K562 (cell line): ENCODE measurements at regions not wholly inside any gene's neighbourhood (a gene's known extent, or its start where the extent isn't known, plus 50 kb on each side); places are given as distances from the start of the nearest gene placed in this dataset.

Experiments used
- ATAC-seq: fragments of 200-7000 bp; cut with Tn5 transposase; 3 replicates; pipeline ENCODE4 v1.9.1; 2020; ENCODE audit warnings: moderate library complexity
- BruUV-seq: library from RNA; stranded (reverse); fragments of 400-500 nt; replicated peaks from 2 replicates; lab custom pipeline; 2021; lab: Mats Ljungman, UMichigan
- CTCF ChIA-PET: fragments of 300-600 bp; formaldehyde crosslinking; extraction: SDS; loops from one replicate; lab custom pipeline; 2021; ENCODE audit warnings: low intra/inter-chr PET ratio; lab: Yijun Ruan, JAX
- POLR2A ChIA-PET: fragments of 300-600, 350-650 bp; sonication (Branson Sonifier 250); formaldehyde crosslinking; extraction: SDS; loops from one replicate; lab custom pipeline; 2021; ENCODE audit warnings: antibody characterized with exemption, inconsistent platforms; lab: Yijun Ruan, JAX
- DNase-seq, 4 experiments: peaks; one replicate each; pipeline versions ENCODE4 v3.0.0 to v3.0.0-alpha.2; 2011 to 2018; ENCODE audit warnings: low spot score in 3 of 4, mixed read lengths in 3 of 4; ENCODE audit errors: extremely low read depth in 1 of 4
- FAIRE-seq: peaks from 2 replicates; lab custom pipeline; 2011; peaks lifted over from hg19 to GRCh38; lab: Jason Lieb, UNC
- H2AFZ ChIP-seq: 2 replicates; pipeline ENCODE4 v1.6.0; 2011; ENCODE audit warnings: low read depth, low read length, control low read depth, inconsistent platforms
- H3K27ac ChIP-seq: fragments of 200-600 bp; 3 replicates; pipeline ENCODE4 v1.8.0; 2011; ENCODE audit warnings: low read depth, mild to moderate bottlenecking, control low read depth, inconsistent platforms, low read length, moderate library complexity, mixed read lengths; ENCODE audit errors: extremely low read depth
- H3K27me3 ChIP-seq, 2 experiments: fragments of 300-600 bp in 1 of 2; 2 replicates in 1 of 2; 3 replicates in 1 of 2; pipeline versions ENCODE4 v1.6.0 to v1.8.0; 2011; ENCODE audit warnings: inconsistent platforms in 2 of 2, low read length in 2 of 2, mild to moderate bottlenecking in 1 of 2, mixed read lengths in 1 of 2, moderate library complexity in 1 of 2; ENCODE audit not compliant: control insufficient read depth in 2 of 2, insufficient read depth in 2 of 2
- H3K36me3 ChIP-seq: fragments of 300-600 bp; 3 replicates; pipeline ENCODE4 v1.8.0; 2011; ENCODE audit warnings: mild to moderate bottlenecking, low read length, inconsistent platforms; ENCODE audit not compliant: control insufficient read depth, insufficient read depth
- H3K4me1 ChIP-seq, 2 experiments: fragments of 200-600 bp in 1 of 2; replicated peaks in 1 of 2; 2 replicates in 1 of 2; 3 replicates in 1 of 2; pipeline versions ENCODE4 v1.5.1 to v1.8.0; 2011; ENCODE audit warnings: inconsistent platforms in 2 of 2, low read length in 2 of 2, mild to moderate bottlenecking in 1 of 2, mixed read lengths in 1 of 2, moderate library complexity in 1 of 2; ENCODE audit not compliant: control insufficient read depth in 2 of 2, insufficient read depth in 2 of 2
- H3K4me2 ChIP-seq: 2 replicates; pipeline ENCODE4 v1.6.1; 2011; ENCODE audit warnings: low read length, control low read depth, inconsistent platforms, mixed read lengths; ENCODE audit not compliant: insufficient read depth
- H3K4me3 ChIP-seq: fragments of 200-600 bp; sonication (generic), shearing (Covaris generic); 2 replicates; pipeline ENCODE4 v1.5.1; 2016; ENCODE audit warnings: control low read depth, inconsistent platforms
- H3K79me2 ChIP-seq: fragments of 200-600 bp; 3 replicates; pipeline ENCODE4 v1.8.0; 2011; ENCODE audit warnings: low read length, inconsistent platforms; ENCODE audit not compliant: control insufficient read depth, insufficient read depth
- H3K9ac ChIP-seq, 2 experiments: 2 replicates each; pipeline versions ENCODE4 v1.6.0 to v1.6.1; 2011; ENCODE audit warnings: low read depth in 2 of 2, low read length in 2 of 2, control low read depth in 1 of 2, inconsistent platforms in 1 of 2, mild to moderate bottlenecking in 1 of 2, mixed read lengths in 1 of 2; ENCODE audit not compliant: insufficient read depth in 1 of 2
- H3K9me1 ChIP-seq: one replicate; pipeline ENCODE4 v1.6.0; 2011; ENCODE audit warnings: inconsistent platforms, mild to moderate bottlenecking, low read length, moderate library complexity; ENCODE audit not compliant: control insufficient read depth, insufficient read depth
- H3K9me3 ChIP-seq: replicated peaks from 2 replicates; pipeline ENCODE4 v1.5.1; 2011; ENCODE audit warnings: low read depth, low read length, inconsistent platforms; ENCODE audit not compliant: control insufficient read depth, insufficient read depth
- H4K20me1 ChIP-seq: replicated peaks from 2 replicates; pipeline ENCODE4 v1.6.1; 2011; ENCODE audit warnings: low read length, inconsistent platforms, mixed read lengths; ENCODE audit not compliant: control insufficient read depth, insufficient read depth
- ARID3A ChIP-seq: IDR thresholded peaks from 2 replicates; pipeline ENCODE4 v1.6.1; 2012; ENCODE audit warnings: low read depth, low read length, improper control_type of control experiment, borderline replicate concordance
- MCM7 ChIP-seq, 2 experiments: fragments of 450-650 bp; IDR thresholded peaks; 2 replicates each; pipeline ENCODE4 v1.6.1; 2016 to 2018
- MTF1 ChIP-seq: fragments of 250-450 bp; sonication (Bioruptor Pico); IDR thresholded peaks from 2 replicates; pipeline ENCODE4 v1.9.0; 2021; ENCODE audit warnings: moderate library complexity, mild to moderate bottlenecking, inconsistent platforms, borderline replicate concordance
- NR1H2 ChIP-seq: sonication (generic); formaldehyde crosslinking; IDR thresholded peaks from 2 replicates; pipeline ENCODE4 v1.4.0; 2020; ENCODE audit warnings: mild to moderate bottlenecking, missing genetic modification reagents
- NR4A1 ChIP-seq, 2 experiments: fragments of 250-450 bp in 1 of 2; fragments of 450-650 bp in 1 of 2; sonication (Bioruptor Pico) in 1 of 2; IDR thresholded peaks; 2 replicates each; pipeline versions ENCODE4 v1.4.0 to v1.6.1; 2016 to 2020; ENCODE audit warnings: mild to moderate bottlenecking in 2 of 2, missing compliant biosample characterization in 1 of 2, missing genetic modification characterization in 1 of 2, moderate library complexity in 1 of 2
- PKNOX1 ChIP-seq: fragments of 450-650 bp; IDR thresholded peaks from 2 replicates; pipeline ENCODE4 v1.6.1; 2016
- TAF9B ChIP-seq: fragments of 450-650 bp; IDR thresholded peaks from 2 replicates; pipeline ENCODE4 v1.6.1; 2018; ENCODE audit warnings: mild to moderate bottlenecking; ENCODE audit not compliant: partially characterized antibody
- TBP ChIP-seq: optimal IDR thresholded peaks from 2 replicates; pipeline ENCODE3; 2011; ENCODE audit warnings: low read depth, low read length, improper control_type of control experiment
- TGIF2 ChIP-seq: sonication (generic); formaldehyde crosslinking; IDR thresholded peaks from 2 replicates; pipeline ENCODE4 v1.8.1; 2022; ENCODE audit warnings: mild to moderate bottlenecking, missing genetic modification reagents, moderate library complexity
- WGBS: fragments of 100-300 bp; shearing (Covaris generic); methylation state at CpG from one replicate; pipeline ENCODE4 v1.1.6; 2016; ENCODE audit warnings: low coverage, mixed read lengths; ENCODE audit not compliant: insufficient coverage; ENCODE audit errors: missing lambda C conversion rate; 5-methylcytosine and 5-hydroxymethylcytosine counted together
- in situ Hi-C: fragments of 300-500 bp; cut with MboI; formaldehyde crosslinking; loops from 4 replicates; pipeline ENCODE4 v1.15.0; 2018; ENCODE audit warnings: inconsistent platforms, mixed read lengths
- intact Hi-C: fragments of 100-400 bp; cut with micrococcal nuclease; formaldehyde crosslinking; loops from 2 replicates; pipeline ENCODE4 v1.14.2; 2022
- TF ChIP-seq, protein P1 (sequence below), 2 experiments: fragments of 450-650 bp; formaldehyde crosslinking in 1 of 2; IDR thresholded peaks; 2 replicates each; pipeline versions ENCODE4 v1.4.0 to v1.6.1; 2014 to 2020; ENCODE audit warnings: mild to moderate bottlenecking in 2 of 2, borderline replicate concordance in 1 of 2, low read depth in 1 of 2

GRCh38 chr4:140296335-140297220 lies 76.9 kb upstream of the SCOC start:
- no TSS peak for BruUV-seq
- Histone ChIP-seq H2AFZ (no peak overlapping the region), H3K4me1 (no peaks in the 10 kb centered on the region), H3K9me3 (no peaks in the 10 kb centered on the region), H4K20me1 (no peaks in the 10 kb centered on the region), H3K79me2 (no peaks in the 10 kb centered on the region), H3K27me3 (peaks cover 5 to 9% of the 10 kb centered on the region in 2 experiments; a peak in 2 of 5 replicates), H3K4me3 (no peak overlapping the region), H3K36me3 (no peaks in the 10 kb centered on the region), H3K9ac (no peak overlapping the region), H3K27ac (no peak overlapping the region), H3K9me1 (no peaks in the 10 kb centered on the region), H3K4me2 (no peak overlapping the region)
- ChIA-PET POLR2A (no interaction called here), CTCF (no interaction called here)
- DNase-seq: no peak
- ATAC-seq: no peak
- 0% methylated on average over 15 of the region's 15 CpGs for WGBS
- no peak for FAIRE-seq
- in situ Hi-C loops (no loop called here), intact Hi-C loops (no loop called here)
- TF ChIP-seq ARID3A (no peak), PKNOX1 (no peak), NR1H2 (CRISPR knock-in tag) (no peak), TBP (no peak), TAF9B (no peak), TGIF2 (CRISPR knock-in tag) (no peak), NR4A1 (CRISPR knock-in tag; IDR thresholded peaks at IDR 0.05) (no peak), NR4A1 (tag; IDR thresholded peaks at IDR 0.05) (no peak), MCM7 (IDR thresholded peaks at IDR 0.05) (no peak), MTF1 (CRISPR knock-in tag) (no peak)
- TF ChIP-seq, protein P1, sequence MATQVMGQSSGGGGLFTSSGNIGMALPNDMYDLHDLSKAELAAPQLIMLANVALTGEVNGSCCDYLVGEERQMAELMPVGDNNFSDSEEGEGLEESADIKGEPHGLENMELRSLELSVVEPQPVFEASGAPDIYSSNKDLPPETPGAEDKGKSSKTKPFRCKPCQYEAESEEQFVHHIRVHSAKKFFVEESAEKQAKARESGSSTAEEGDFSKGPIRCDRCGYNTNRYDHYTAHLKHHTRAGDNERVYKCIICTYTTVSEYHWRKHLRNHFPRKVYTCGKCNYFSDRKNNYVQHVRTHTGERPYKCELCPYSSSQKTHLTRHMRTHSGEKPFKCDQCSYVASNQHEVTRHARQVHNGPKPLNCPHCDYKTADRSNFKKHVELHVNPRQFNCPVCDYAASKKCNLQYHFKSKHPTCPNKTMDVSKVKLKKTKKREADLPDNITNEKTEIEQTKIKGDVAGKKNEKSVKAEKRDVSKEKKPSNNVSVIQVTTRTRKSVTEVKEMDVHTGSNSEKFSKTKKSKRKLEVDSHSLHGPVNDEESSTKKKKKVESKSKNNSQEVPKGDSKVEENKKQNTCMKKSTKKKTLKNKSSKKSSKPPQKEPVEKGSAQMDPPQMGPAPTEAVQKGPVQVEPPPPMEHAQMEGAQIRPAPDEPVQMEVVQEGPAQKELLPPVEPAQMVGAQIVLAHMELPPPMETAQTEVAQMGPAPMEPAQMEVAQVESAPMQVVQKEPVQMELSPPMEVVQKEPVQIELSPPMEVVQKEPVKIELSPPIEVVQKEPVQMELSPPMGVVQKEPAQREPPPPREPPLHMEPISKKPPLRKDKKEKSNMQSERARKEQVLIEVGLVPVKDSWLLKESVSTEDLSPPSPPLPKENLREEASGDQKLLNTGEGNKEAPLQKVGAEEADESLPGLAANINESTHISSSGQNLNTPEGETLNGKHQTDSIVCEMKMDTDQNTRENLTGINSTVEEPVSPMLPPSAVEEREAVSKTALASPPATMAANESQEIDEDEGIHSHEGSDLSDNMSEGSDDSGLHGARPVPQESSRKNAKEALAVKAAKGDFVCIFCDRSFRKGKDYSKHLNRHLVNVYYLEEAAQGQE (IDR thresholded peaks at IDR 0.05; ENCODE audit: borderline replicate concordance): no peak
- TF ChIP-seq, protein P1 (CRISPR knock-in tag; IDR thresholded peaks at IDR 0.05; ENCODE audit: low read depth): no peak
